Suprapubic skin (tissue), 4 donors: ENCODE measurements at regions not wholly inside any gene's neighbourhood (a gene's known extent, or its start where the extent isn't known, plus 50 kb on each side); places are given as distances from the start of the nearest gene placed in this dataset.

Experiments used
- DNase-seq, 2 donors: peaks; one replicate each; pipeline ENCODE4 v3.0.0-alpha.2; 2019; ENCODE audit warnings: low spot score in 2 of 2
- H3K27ac ChIP-seq: fragments of 200-600 bp; sonication (generic); one replicate; pipeline ENCODE4 v1.5.1; 2019
- H3K27me3 ChIP-seq: fragments of 200-600 bp; sonication (generic); one replicate; pipeline ENCODE4 v1.5.1; 2019
- H3K36me3 ChIP-seq: fragments of 200-600 bp; sonication (generic); one replicate; pipeline ENCODE4 v1.5.1; 2019
- H3K4me1 ChIP-seq: fragments of 200-600 bp; sonication (generic); one replicate; pipeline ENCODE4 v1.5.1; 2019
- H3K4me3 ChIP-seq: fragments of 200-600 bp; sonication (generic); one replicate; pipeline ENCODE4 v1.5.1; 2019; ENCODE audit warnings: mild to moderate bottlenecking
- H3K9me3 ChIP-seq: fragments of 200-600 bp; sonication (generic); one replicate; pipeline ENCODE4 v1.5.1; 2019
- EP300 ChIP-seq: sonication (generic); formaldehyde crosslinking; IDR thresholded peaks from one replicate; pipeline ENCODE4 v1.6.1; 2017; ENCODE audit warnings: antibody characterized with exemption
- POLR2A ChIP-seq, 2 donors: fragments of 450-650 bp; IDR thresholded peaks; one replicate each; pipeline ENCODE4 v1.6.1; 2017; ENCODE audit warnings: antibody characterized with exemption in 2 of 2, mild to moderate bottlenecking in 2 of 2, moderate library complexity in 2 of 2
- POLR2AphosphoS5 ChIP-seq, 3 donors: sonication (generic); formaldehyde crosslinking; IDR thresholded peaks; one replicate each; pipeline ENCODE4 v1.6.1; 2017; ENCODE audit warnings: antibody characterized with exemption in 3 of 3
- WGBS: methylation state at CpG from one replicate; pipeline ENCODE4 v1.1.5; 2018; 5-methylcytosine and 5-hydroxymethylcytosine counted together
- TF ChIP-seq, protein P1 (sequence below), 2 donors: fragments of 200-600 bp in 1 of 2; fragments of 450-650 bp in 1 of 2; sonication (generic) in 1 of 2; IDR thresholded peaks; one replicate each; pipeline ENCODE4 v1.5.1; 2016 to 2019; ENCODE audit warnings: antibody characterized with exemption in 2 of 2, mild to moderate bottlenecking in 1 of 2, moderate library complexity in 1 of 2

DNA sequence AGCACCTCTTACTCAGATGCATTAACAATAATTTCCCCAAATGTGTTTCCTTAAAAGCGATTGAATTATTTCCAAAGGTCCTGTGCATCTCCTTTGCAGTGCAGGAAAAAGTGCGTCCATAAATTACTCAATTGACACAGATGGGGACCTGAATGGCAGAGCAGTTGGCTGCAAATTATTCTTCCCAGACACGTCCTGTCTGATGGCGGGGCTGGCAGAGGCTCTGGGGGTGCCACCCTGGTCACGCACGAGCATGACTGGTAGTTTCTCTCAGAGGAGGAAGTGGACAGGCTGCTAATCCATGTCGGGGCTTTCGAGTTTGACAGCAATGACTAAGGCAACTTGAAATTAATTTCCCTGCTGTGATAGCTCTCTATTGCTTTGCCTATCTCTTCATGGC, 264.8 kb upstream of the BRINP1 start:
- 62% methylated on average over 8 of the region's 8 CpGs for WGBS
- no peaks in the 10 kb centered on the region for H3K36me3 ChIP-seq
- no peak for DNase-seq
- H3K27me3 ChIP-seq, result no peaks in the 10 kb centered on the region
- no peaks in the 10 kb centered on the region for H3K9me3 ChIP-seq
- H3K4me3 ChIP-seq, result no peak overlapping the region
- H3K27ac ChIP-seq, result no peak overlapping the region
- H3K4me1 ChIP-seq, result no peaks in the 10 kb centered on the region
- no peak for TF ChIP-seq EP300
- TF ChIP-seq POLR2AphosphoS5 (IDR thresholded peaks at IDR 0.05), result no peak
- TF ChIP-seq POLR2A (IDR thresholded peaks at IDR 0.05), result no peak
- TF ChIP-seq, protein P1, sequence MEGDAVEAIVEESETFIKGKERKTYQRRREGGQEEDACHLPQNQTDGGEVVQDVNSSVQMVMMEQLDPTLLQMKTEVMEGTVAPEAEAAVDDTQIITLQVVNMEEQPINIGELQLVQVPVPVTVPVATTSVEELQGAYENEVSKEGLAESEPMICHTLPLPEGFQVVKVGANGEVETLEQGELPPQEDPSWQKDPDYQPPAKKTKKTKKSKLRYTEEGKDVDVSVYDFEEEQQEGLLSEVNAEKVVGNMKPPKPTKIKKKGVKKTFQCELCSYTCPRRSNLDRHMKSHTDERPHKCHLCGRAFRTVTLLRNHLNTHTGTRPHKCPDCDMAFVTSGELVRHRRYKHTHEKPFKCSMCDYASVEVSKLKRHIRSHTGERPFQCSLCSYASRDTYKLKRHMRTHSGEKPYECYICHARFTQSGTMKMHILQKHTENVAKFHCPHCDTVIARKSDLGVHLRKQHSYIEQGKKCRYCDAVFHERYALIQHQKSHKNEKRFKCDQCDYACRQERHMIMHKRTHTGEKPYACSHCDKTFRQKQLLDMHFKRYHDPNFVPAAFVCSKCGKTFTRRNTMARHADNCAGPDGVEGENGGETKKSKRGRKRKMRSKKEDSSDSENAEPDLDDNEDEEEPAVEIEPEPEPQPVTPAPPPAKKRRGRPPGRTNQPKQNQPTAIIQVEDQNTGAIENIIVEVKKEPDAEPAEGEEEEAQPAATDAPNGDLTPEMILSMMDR (IDR thresholded peaks at IDR 0.05), result no peak

DNA sequence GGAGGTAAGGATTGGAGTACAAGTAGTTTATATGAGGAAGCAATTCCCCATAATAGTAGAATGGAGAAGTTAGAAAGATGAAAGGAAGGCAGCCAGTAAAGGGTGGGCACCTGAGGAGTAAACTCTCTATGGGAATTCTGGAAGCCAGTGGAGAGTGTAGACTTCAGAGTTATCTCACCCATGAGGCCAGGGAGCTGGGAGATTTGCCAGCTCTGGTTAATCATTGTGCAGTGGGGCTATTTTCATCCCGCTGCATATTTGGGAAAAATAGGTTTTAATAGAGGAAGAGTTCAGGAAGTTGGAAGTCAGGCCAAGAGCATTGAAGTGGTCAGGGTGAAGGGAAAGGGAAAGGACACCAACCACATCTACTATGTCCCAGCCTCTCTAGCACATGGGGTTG, 242.3 kb upstream of the BRINP1 start:
- Histone ChIP-seq H3K27ac (no peak overlapping the region), H3K4me1 (no peaks in the 10 kb centered on the region), H3K4me3 (no peak overlapping the region), H3K27me3 (no peaks in the 10 kb centered on the region), H3K36me3 (no peaks in the 10 kb centered on the region), H3K9me3 (no peaks in the 10 kb centered on the region)
- no peak for DNase-seq
- TF ChIP-seq POLR2AphosphoS5 (IDR thresholded peaks at IDR 0.05), result no peak
- no peak for TF ChIP-seq EP300
- TF ChIP-seq POLR2A (IDR thresholded peaks at IDR 0.05), result no peak
- TF ChIP-seq, protein P1 (IDR thresholded peaks at IDR 0.05), result no peak
- 67% methylated on average over 1 of the region's 1 CpG for WGBS

DNA sequence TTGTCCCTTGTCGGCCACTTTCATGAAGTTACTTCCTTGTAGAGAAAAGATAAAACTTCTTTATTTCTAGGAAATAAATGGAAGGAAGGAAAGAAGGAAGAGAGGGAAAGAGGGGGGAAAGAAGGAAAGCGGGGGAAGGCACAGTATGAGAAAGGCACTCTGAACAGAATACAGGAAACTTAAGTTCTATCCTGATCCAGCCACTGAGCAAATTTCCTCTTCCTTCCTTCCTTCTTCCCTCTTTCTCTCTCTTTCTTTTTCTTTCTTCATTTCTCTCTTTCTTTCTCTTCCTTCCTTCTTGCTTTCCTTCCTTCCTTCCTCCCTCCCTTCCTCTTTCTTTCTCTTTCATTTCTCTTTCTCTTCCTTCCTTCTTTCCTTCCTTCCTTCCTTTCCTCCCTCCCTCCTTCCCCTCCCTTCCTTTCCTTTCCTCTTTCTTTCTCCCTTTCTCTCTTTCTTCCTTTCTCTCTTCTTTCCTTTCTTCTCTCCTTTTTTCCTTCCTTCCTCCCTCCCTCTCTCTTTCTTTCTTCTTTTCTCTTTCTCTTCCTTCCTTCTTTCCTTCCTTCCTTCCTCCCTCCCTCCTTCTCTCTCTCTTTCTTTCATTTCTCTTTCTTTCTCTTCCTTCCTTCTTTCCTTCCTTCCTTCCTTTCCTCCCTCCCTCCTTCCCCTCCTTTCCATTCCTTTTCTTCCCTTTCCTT, 240.2 kb upstream of the BRINP1 start:
- no peak overlapping the region for H3K27ac ChIP-seq
- TF ChIP-seq POLR2A (IDR thresholded peaks at IDR 0.05) (no peak), EP300 (no peak), POLR2AphosphoS5 (IDR thresholded peaks at IDR 0.05) (no peak)
- TF ChIP-seq, protein P1 (IDR thresholded peaks at IDR 0.05), result no peak
- no peak for DNase-seq
- no peaks in the 10 kb centered on the region for H3K27me3 ChIP-seq
- H3K36me3 ChIP-seq, result no peaks in the 10 kb centered on the region
- no peaks in the 10 kb centered on the region for H3K4me1 ChIP-seq
- H3K4me3 ChIP-seq, result no peak overlapping the region
- 88% methylated on average over 2 of the region's 2 CpGs for WGBS
- H3K9me3 ChIP-seq, result no peaks in the 10 kb centered on the region

GRCh38 chr9:119601632-119602031, 232.4 kb upstream of the BRINP1 start:
- Histone ChIP-seq H3K4me3 (no peak overlapping the region), H3K36me3 (no peaks in the 10 kb centered on the region), H3K4me1 (no peaks in the 10 kb centered on the region), H3K27ac (no peak overlapping the region), H3K9me3 (no peaks in the 10 kb centered on the region), H3K27me3 (no peaks in the 10 kb centered on the region)
- TF ChIP-seq, protein P1 (IDR thresholded peaks at IDR 0.05), result no peak
- no peak for TF ChIP-seq POLR2A (IDR thresholded peaks at IDR 0.05)
- TF ChIP-seq EP300, result no peak
- no peak for TF ChIP-seq POLR2AphosphoS5 (IDR thresholded peaks at IDR 0.05)
- no peak for DNase-seq

GRCh38 chr9:119597499-119597898, 228.3 kb upstream of the BRINP1 start:
- no peak for DNase-seq
- 56% methylated on average over 3 of the region's 3 CpGs for WGBS
- TF ChIP-seq, protein P1 (IDR thresholded peaks at IDR 0.05), result no peak
- TF ChIP-seq POLR2AphosphoS5 (IDR thresholded peaks at IDR 0.05) (no peak), EP300 (no peak), POLR2A (IDR thresholded peaks at IDR 0.05) (no peak)
- H3K36me3 ChIP-seq, result no peaks in the 10 kb centered on the region
- no peak overlapping the region for H3K27ac ChIP-seq
- no peaks in the 10 kb centered on the region for H3K4me1 ChIP-seq
- H3K4me3 ChIP-seq, result no peak overlapping the region
- no peaks in the 10 kb centered on the region for H3K9me3 ChIP-seq
- no peaks in the 10 kb centered on the region for H3K27me3 ChIP-seq
